GM23338 (cell line): ENCODE measurements at regions not wholly inside any gene's neighbourhood (a gene's known extent, or its start where the extent isn't known, plus 50 kb on each side); places are given as distances from the start of the nearest gene placed in this dataset.

Experiments used
- ATAC-seq: fragments of 200-7000 bp; cut with Tn5 transposase; 3 replicates; pipeline ENCODE4 v1.9.1; 2020
- DNase-seq: peaks from one replicate; pipeline ENCODE4 v3.0.0-alpha.2; 2015; ENCODE audit warnings: low spot score
- H2AFZ ChIP-seq: fragments of 200-600 bp; sonication (generic); 2 replicates; pipeline ENCODE4 v1.8.0; 2016; ENCODE audit warnings: antibody characterized with exemption, mild to moderate bottlenecking, moderate library complexity
- H3F3A ChIP-seq: fragments of 200-600 bp; sonication (generic); replicated peaks from 2 replicates; pipeline ENCODE4 v1.8.0; 2017; ENCODE audit warnings: antibody characterized with exemption, mixed run types, low read depth
- H3K27ac ChIP-seq: fragments of 200-600 bp; sonication (generic); 2 replicates; pipeline ENCODE4 v1.6.1; 2016; ENCODE audit warnings: low read depth
- H3K27me3 ChIP-seq: fragments of 200-600 bp; sonication (generic); 2 replicates; pipeline ENCODE4 v1.8.0; 2016; ENCODE audit warnings: mild to moderate bottlenecking, mixed run types, moderate library complexity; ENCODE audit not compliant: insufficient read depth
- H3K36me3 ChIP-seq: fragments of 200-600 bp; sonication (generic); 2 replicates; pipeline ENCODE4 v1.8.0; 2016; ENCODE audit warnings: mild to moderate bottlenecking; ENCODE audit not compliant: insufficient read depth
- H3K4me1 ChIP-seq: fragments of 200-600 bp; sonication (generic); 2 replicates; pipeline ENCODE4 v1.8.0; 2016; ENCODE audit warnings: mild to moderate bottlenecking, moderate library complexity; ENCODE audit not compliant: insufficient read depth
- H3K4me2 ChIP-seq: fragments of 200-600 bp; sonication (generic); 2 replicates; pipeline ENCODE4 v1.7.1; 2017; ENCODE audit warnings: mixed run types
- H3K4me3 ChIP-seq: fragments of 200-600 bp; sonication (generic); 2 replicates; pipeline ENCODE4 v1.6.1; 2016; ENCODE audit warnings: mixed run types
- H3K79me2 ChIP-seq: fragments of 200-600 bp; sonication (generic); replicated peaks from 2 replicates; pipeline ENCODE4 v1.8.0; 2017; ENCODE audit warnings: mild to moderate bottlenecking; ENCODE audit not compliant: insufficient read depth
- H3K9me2 ChIP-seq: fragments of 200-600 bp; sonication (generic); 2 replicates; pipeline ENCODE4 v1.8.0; 2017; ENCODE audit not compliant: insufficient read depth
- H4K20me1 ChIP-seq: fragments of 200-600 bp; sonication (generic); replicated peaks from 2 replicates; pipeline ENCODE4 v1.8.0; 2017; ENCODE audit warnings: mild to moderate bottlenecking; ENCODE audit not compliant: insufficient read depth
- H3K27ac Mint-ChIP-seq: 2 replicates; pipeline ENCODE4 v1.8.0; 2020; ENCODE audit warnings: inconsistent platforms, mild to moderate bottlenecking, moderate library complexity, mixed read lengths
- H3K27me3 Mint-ChIP-seq: 3 replicates; pipeline ENCODE4 v1.8.0; 2022; ENCODE audit warnings: low read depth, mild to moderate bottlenecking, moderate library complexity, mixed read lengths, inconsistent platforms; ENCODE audit not compliant: insufficient read depth, poor library complexity
- H3K36me3 Mint-ChIP-seq: 3 replicates; pipeline ENCODE4 v1.8.0; 2021; ENCODE audit warnings: low read depth, mild to moderate bottlenecking, inconsistent platforms, moderate library complexity, mixed read lengths
- H3K4me1 Mint-ChIP-seq: 3 replicates; pipeline ENCODE4 v1.8.0; 2020; ENCODE audit warnings: mild to moderate bottlenecking, inconsistent platforms, mixed read lengths
- H3K4me3 Mint-ChIP-seq: 3 replicates; pipeline ENCODE4 v1.8.0; 2021; ENCODE audit warnings: moderate library complexity, mild to moderate bottlenecking, inconsistent platforms, mixed read lengths
- H3K9me3 Mint-ChIP-seq: 3 replicates; pipeline ENCODE4 v1.8.0; 2020; ENCODE audit warnings: moderate library complexity, mild to moderate bottlenecking, inconsistent platforms, mixed read lengths
- CREB1 ChIP-seq: fragments of 250-450 bp; sonication (Bioruptor Pico); IDR thresholded peaks from 2 replicates; pipeline ENCODE4 v1.5.0; 2020; ENCODE audit warnings: low read depth, mild to moderate bottlenecking, moderate library complexity
- EZH2 ChIP-seq: fragments of 200-600 bp; sonication (generic); IDR thresholded peaks from one replicate; pipeline ENCODE4 v1.8.0; 2017; ENCODE audit warnings: antibody characterized with exemption, mild to moderate bottlenecking, low read depth; ENCODE audit not compliant: unreplicated experiment
- JUNB ChIP-seq: IDR thresholded peaks from one replicate; pipeline ENCODE4 v1.6.1; 2016; ENCODE audit warnings: antibody characterized with exemption; ENCODE audit not compliant: unreplicated experiment
- POLR2AphosphoS5 ChIP-seq: IDR thresholded peaks from 2 replicates; pipeline ENCODE4 v1.6.1; 2016; ENCODE audit warnings: antibody characterized with exemption, low read depth
- STAT1 ChIP-seq: IDR thresholded peaks from one replicate; pipeline ENCODE4 v1.6.1; 2016; ENCODE audit warnings: antibody characterized with exemption; ENCODE audit not compliant: unreplicated experiment
- ZNF114 ChIP-seq: fragments of 250-450 bp; sonication (Bioruptor Pico); IDR thresholded peaks from 2 replicates; pipeline ENCODE4 v1.5.0; 2020; ENCODE audit warnings: mild to moderate bottlenecking, moderate library complexity
- ZNF331 ChIP-seq: fragments of 250-450 bp; sonication (Bioruptor Pico); IDR thresholded peaks from 2 replicates; pipeline ENCODE4 v1.5.0; 2020; ENCODE audit warnings: low read depth, mild to moderate bottlenecking, moderate library complexity
- TF ChIP-seq, protein P1 (sequence below): fragments of 250-450 bp; sonication (Bioruptor Pico); IDR thresholded peaks from 2 replicates; pipeline ENCODE4 v1.5.0; 2020; ENCODE audit warnings: mild to moderate bottlenecking, moderate library complexity

DNA sequence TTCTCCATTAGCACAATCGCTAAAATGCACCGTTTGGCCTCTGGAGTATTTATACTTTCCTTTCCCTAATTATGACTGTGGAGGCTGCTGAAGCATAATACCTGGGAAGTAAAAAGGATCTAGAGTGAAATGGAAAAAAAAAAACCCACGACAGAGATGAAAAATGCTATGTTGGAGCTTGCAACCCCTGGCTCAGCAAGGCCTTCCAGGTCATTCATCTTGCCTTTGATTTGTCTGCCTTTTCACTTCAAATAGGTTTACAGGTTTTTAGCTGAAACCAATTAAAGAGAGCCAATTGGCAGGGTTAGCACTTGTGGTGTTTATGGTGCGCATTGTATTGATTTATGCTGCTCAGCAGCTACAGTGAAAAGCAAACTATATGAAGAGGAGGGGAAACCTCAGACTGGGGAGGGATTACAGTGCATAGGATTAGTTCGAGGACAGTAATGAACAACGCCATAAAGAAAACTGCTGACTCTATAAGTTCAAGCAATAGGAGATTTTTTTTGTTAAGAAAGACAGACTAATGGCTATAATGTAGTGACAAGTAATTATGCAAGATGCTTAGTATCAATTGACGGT lies 347.9 kb downstream of the MEIS1 start (continued):
- TF ChIP-seq, protein P1, sequence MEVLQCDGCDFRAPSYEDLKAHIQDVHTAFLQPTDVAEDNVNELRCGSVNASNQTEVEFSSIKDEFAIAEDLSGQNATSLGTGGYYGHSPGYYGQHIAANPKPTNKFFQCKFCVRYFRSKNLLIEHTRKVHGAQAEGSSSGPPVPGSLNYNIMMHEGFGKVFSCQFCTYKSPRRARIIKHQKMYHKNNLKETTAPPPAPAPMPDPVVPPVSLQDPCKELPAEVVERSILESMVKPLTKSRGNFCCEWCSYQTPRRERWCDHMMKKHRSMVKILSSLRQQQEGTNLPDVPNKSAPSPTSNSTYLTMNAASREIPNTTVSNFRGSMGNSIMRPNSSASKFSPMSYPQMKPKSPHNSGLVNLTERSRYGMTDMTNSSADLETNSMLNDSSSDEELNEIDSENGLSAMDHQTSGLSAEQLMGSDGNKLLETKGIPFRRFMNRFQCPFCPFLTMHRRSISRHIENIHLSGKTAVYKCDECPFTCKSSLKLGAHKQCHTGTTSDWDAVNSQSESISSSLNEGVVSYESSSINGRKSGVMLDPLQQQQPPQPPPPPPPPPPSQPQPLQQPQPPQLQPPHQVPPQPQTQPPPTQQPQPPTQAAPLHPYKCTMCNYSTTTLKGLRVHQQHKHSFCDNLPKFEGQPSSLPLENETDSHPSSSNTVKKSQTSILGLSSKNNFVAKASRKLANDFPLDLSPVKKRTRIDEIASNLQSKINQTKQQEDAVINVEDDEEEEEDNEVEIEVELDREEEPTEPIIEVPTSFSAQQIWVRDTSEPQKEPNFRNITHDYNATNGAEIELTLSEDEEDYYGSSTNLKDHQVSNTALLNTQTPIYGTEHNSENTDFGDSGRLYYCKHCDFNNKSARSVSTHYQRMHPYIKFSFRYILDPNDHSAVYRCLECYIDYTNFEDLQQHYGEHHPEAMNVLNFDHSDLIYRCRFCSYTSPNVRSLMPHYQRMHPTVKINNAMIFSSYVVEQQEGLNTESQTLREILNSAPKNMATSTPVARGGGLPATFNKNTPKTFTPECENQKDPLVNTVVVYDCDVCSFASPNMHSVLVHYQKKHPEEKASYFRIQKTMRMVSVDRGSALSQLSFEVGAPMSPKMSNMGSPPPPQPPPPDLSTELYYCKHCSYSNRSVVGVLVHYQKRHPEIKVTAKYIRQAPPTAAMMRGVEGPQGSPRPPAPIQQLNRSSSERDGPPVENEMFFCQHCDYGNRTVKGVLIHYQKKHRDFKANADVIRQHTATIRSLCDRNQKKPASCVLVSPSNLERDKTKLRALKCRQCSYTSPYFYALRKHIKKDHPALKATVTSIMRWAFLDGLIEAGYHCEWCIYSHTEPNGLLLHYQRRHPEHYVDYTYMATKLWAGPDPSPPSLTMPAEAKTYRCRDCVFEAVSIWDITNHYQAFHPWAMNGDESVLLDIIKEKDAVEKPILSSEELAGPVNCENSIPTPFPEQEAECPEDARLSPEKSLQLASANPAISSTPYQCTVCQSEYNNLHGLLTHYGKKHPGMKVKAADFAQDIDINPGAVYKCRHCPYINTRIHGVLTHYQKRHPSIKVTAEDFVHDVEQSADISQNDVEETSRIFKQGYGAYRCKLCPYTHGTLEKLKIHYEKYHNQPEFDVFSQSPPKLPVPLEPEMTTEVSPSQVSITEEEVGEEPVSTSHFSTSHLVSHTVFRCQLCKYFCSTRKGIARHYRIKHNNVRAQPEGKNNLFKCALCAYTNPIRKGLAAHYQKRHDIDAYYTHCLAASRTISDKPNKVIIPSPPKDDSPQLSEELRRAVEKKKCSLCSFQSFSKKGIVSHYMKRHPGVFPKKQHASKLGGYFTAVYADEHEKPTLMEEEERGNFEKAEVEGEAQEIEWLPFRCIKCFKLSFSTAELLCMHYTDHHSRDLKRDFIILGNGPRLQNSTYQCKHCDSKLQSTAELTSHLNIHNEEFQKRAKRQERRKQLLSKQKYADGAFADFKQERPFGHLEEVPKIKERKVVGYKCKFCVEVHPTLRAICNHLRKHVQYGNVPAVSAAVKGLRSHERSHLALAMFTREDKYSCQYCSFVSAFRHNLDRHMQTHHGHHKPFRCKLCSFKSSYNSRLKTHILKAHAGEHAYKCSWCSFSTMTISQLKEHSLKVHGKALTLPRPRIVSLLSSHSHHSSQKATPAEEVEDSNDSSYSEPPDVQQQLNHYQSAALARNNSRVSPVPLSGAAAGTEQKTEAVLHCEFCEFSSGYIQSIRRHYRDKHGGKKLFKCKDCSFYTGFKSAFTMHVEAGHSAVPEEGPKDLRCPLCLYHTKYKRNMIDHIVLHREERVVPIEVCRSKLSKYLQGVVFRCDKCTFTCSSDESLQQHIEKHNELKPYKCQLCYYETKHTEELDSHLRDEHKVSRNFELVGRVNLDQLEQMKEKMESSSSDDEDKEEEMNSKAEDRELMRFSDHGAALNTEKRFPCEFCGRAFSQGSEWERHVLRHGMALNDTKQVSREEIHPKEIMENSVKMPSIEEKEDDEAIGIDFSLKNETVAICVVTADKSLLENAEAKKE (CRISPR knock-in tag): no peak
- TF ChIP-seq EZH2: no peak
- no peak for TF ChIP-seq POLR2AphosphoS5
- no peak for TF ChIP-seq CREB1
- TF ChIP-seq JUNB: no peak
- no peak for TF ChIP-seq ZNF114

DNA sequence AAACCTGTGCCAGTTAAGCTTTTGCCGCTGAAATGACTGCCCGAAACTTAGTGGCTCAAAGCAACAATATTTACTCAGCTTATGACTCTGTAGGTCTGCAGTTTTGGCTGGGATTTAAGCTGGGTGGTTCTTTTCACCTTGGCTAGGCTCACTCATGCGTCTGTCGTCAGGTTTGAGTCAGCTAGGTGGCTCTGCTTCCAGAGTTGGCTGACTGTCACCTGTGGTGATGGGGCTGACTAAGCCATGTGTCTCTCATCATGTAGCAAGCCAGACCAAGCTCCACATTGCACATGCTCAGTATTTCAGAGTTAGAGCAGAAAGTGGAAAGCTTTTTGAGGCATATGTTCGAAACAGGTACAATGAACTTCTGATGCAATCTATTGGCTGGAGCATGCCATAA lies 354.8 kb downstream of the MEIS1 start:
- H3K4me3 Mint-ChIP-seq: no peak overlapping the region
- no peak overlapping the region for H3K27ac Mint-ChIP-seq
- Histone ChIP-seq H3K27ac (no peak overlapping the region), H3K36me3 (no peaks in the 10 kb centered on the region), H3K4me3 (no peak overlapping the region), H4K20me1 (no peaks in the 10 kb centered on the region), H3F3A (no peaks in the 10 kb centered on the region), H2AFZ (0 out of 2 replicates have a peak overlapping the region, but pooled peaks have one; percentile 19), H3K4me2 (no peak overlapping the region), H3K79me2 (no peaks in the 10 kb centered on the region), H3K9me2 (no peaks in the 10 kb centered on the region), H3K27me3 (no peaks in the 10 kb centered on the region), H3K4me1 (no peaks in the 10 kb centered on the region)
- no peaks in the 10 kb centered on the region for H3K4me1 Mint-ChIP-seq
- DNase-seq (no peak), ATAC-seq (no peak)
- H3K9me3 Mint-ChIP-seq: no peaks in the 10 kb centered on the region
- no peaks in the 10 kb centered on the region for H3K36me3 Mint-ChIP-seq
- no peaks in the 10 kb centered on the region for H3K27me3 Mint-ChIP-seq
- TF ChIP-seq POLR2AphosphoS5: no peak
- TF ChIP-seq STAT1: no peak
- TF ChIP-seq ZNF114: no peak
- TF ChIP-seq, protein P1 (CRISPR knock-in tag): no peak
- no peak for TF ChIP-seq ZNF331 (CRISPR knock-in tag)
